ENCODE measurements at regions not wholly inside any gene's neighbourhood (a gene's known extent, or its start where the extent isn't known, plus 50 kb on each side); places are given as distances from the start of the nearest gene placed in this dataset.
"Not testable (repeated sequence)": the region's sequence is repeated elsewhere in the genome, so short reads cannot be mapped to it uniquely, and the experiment has no call there.

- Histone ChIP-seq H3K27me3 (no peaks in the 10 kb centered on the region), H3K36me3 (no peaks in the 10 kb centered on the region), H3K9me3 (no peaks in the 10 kb centered on the region), H3K27ac (no peak overlapping the region), H3K4me3 (no peak overlapping the region), H3K4me1 (no peaks in the 10 kb centered on the region)
- ATAC-seq = no peak
- TF ChIP-seq EP300 (IDR thresholded peaks at IDR 0.05) = no peak
- TF ChIP-seq POLR2A (IDR thresholded peaks at IDR 0.05) = no peak
- TF ChIP-seq, protein P1, sequence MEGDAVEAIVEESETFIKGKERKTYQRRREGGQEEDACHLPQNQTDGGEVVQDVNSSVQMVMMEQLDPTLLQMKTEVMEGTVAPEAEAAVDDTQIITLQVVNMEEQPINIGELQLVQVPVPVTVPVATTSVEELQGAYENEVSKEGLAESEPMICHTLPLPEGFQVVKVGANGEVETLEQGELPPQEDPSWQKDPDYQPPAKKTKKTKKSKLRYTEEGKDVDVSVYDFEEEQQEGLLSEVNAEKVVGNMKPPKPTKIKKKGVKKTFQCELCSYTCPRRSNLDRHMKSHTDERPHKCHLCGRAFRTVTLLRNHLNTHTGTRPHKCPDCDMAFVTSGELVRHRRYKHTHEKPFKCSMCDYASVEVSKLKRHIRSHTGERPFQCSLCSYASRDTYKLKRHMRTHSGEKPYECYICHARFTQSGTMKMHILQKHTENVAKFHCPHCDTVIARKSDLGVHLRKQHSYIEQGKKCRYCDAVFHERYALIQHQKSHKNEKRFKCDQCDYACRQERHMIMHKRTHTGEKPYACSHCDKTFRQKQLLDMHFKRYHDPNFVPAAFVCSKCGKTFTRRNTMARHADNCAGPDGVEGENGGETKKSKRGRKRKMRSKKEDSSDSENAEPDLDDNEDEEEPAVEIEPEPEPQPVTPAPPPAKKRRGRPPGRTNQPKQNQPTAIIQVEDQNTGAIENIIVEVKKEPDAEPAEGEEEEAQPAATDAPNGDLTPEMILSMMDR (IDR thresholded peaks at IDR 0.05) = no peak
- no peak for TF ChIP-seq POLR2AphosphoS5 (IDR thresholded peaks at IDR 0.05)
- 86 to 92% methylated on average over 2 of the region's 2 CpGs for WGBS, 2 donors (ENCODE audit: low coverage in 1 of 2)
These were observed 1475.1 kb downstream of the OTOL1 start for GRCh38 chr3:162971715-162972114.

- no peak for ATAC-seq
- TF ChIP-seq, protein P1 (IDR thresholded peaks at IDR 0.05) = no peak
- TF ChIP-seq POLR2AphosphoS5 (IDR thresholded peaks at IDR 0.05) (no peak), POLR2A (IDR thresholded peaks at IDR 0.05) (no peak), EP300 (IDR thresholded peaks at IDR 0.05) (no peak)
- no peaks in the 10 kb centered on the region for H3K36me3 ChIP-seq
- no peaks in the 10 kb centered on the region for H3K4me1 ChIP-seq
- no peak overlapping the region for H3K4me3 ChIP-seq
- H3K27me3 ChIP-seq = no peaks in the 10 kb centered on the region
- no peaks in the 10 kb centered on the region for H3K9me3 ChIP-seq
- no peak overlapping the region for H3K27ac ChIP-seq
These were observed 1476.9 kb downstream of the OTOL1 start for GRCh38 chr3:162973428-162973917.

DNA sequence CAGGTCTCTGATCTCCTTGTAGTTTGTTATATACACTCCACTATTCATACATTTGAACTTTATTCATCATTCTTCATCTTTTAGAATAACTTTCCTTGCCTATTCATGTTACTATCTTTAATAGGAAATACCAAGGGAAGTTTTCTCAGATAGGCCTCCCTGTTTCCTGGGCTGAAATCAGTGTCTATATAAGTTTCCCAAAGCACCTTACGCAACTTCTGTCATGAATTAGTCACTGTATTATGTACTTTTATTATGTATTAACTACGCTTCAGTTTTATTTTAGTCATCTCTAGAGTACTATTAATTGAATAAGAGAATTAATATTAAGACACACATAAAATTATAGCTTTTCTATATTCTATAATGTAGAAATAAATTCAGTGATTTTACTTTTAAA, 1481.5 kb downstream of the OTOL1 start:
- no peak for TF ChIP-seq POLR2AphosphoS5 (IDR thresholded peaks at IDR 0.05)
- no peaks in the 10 kb centered on the region for H3K9me3 ChIP-seq
- H3K27ac ChIP-seq = no peak overlapping the region
- ATAC-seq = no peak
- H3K4me3 ChIP-seq = no peak overlapping the region
- 94 to 97% methylated on average over 2 of the region's 2 CpGs for WGBS, 2 donors (ENCODE audit: low coverage in 1 of 2)
- no peaks in the 10 kb centered on the region for H3K27me3 ChIP-seq
- no peaks in the 10 kb centered on the region for H3K36me3 ChIP-seq
- H3K4me1 ChIP-seq = no peaks in the 10 kb centered on the region

DNA sequence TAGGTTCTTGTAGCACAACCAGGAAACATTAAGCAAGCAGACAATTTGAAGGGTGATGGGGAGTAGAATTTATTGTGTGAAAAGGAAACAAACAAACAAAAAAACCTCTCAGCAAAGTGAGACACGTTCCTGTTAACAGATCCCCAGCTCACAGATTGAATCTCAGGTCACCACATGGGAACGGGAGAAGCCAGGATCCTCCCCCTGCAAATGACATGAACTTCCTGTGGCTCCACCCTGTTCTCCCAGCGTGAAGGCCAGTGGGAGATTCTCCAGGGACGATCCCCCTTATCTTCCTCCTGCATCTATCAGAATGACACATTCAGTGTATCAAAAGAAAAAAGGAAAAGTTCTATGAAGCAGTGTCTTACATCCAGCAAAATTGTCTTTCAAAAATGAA, 1488.1 kb downstream of the OTOL1 start:
- no peaks in the 10 kb centered on the region for H3K36me3 ChIP-seq
- no peak for ATAC-seq
- TF ChIP-seq EP300 (IDR thresholded peaks at IDR 0.05) (no peak), POLR2A (IDR thresholded peaks at IDR 0.05) (no peak), POLR2AphosphoS5 (IDR thresholded peaks at IDR 0.05) (no peak)
- TF ChIP-seq, protein P1 (IDR thresholded peaks at IDR 0.05) = no peak
- no peaks in the 10 kb centered on the region for H3K9me3 ChIP-seq
- H3K27ac ChIP-seq = no peak overlapping the region
- H3K4me1 ChIP-seq = no peaks in the 10 kb centered on the region
- 29 to 31% methylated on average over 4 of the region's 4 CpGs for WGBS, 2 donors (ENCODE audit: low coverage in 1 of 2)
- no peaks in the 10 kb centered on the region for H3K27me3 ChIP-seq
- H3K4me3 ChIP-seq = no peak overlapping the region

- H3K36me3 ChIP-seq, H3K4me3 ChIP-seq, H3K27ac ChIP-seq, ATAC-seq, H3K9me3 ChIP-seq, H3K27me3 ChIP-seq, H3K4me1 ChIP-seq: not testable (repeated sequence)
- 80 to 87% methylated on average over 1 to 3 of the region's 33 CpGs for WGBS, 2 donors (ENCODE audit: low coverage in 1 of 2)
These were observed 1490.6 kb downstream of the OTOL1 start for GRCh38 chr3:162987085-162987794.

DNA sequence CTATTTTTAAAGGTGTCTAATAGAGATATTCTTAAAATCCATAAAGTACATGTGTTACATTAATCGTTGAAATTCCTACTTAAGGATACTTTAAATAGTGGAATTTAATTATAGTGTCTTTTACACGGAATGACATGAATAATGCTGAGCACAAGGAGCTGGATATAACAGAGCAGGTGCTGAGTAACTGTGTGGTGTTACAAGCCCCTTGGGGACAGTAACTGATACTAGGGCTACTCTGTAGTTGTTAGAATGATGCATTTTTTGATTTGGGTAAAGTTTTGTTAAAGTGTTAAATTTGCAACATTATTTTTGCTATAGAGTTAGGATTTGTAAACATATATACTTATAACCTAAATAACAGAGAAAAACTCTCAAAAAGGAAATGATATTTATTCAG, 1496.1 kb downstream of the OTOL1 start:
- Histone ChIP-seq H3K4me1 (peaks cover 0 to 6% (median 0%) of the 10 kb centered on the region in 3 donors), H3K36me3 (no peaks in the 10 kb centered on the region), H3K27ac (no peak overlapping the region), H3K9me3 (peaks cover 0 to 16% (median 0%) of the 10 kb centered on the region in 3 donors), H3K4me3 (no peak overlapping the region), H3K27me3 (no peaks in the 10 kb centered on the region)
- no peak for ATAC-seq
- WGBS, 2 donors (ENCODE audit: low coverage in 1 of 2) = 82 to 83% methylated on average over 2 of the region's 2 CpGs
- TF ChIP-seq POLR2AphosphoS5 (IDR thresholded peaks at IDR 0.05) (no peak), POLR2A (IDR thresholded peaks at IDR 0.05) (no peak), EP300 (IDR thresholded peaks at IDR 0.05) (no peak)
- TF ChIP-seq, protein P1 (IDR thresholded peaks at IDR 0.05) = no peak

Measured in gastroesophageal sphincter (tissue), 4 donors.